Retina (tissue), 1 donor: ENCODE measurements at regions not wholly inside any gene's neighbourhood (a gene's known extent, or its start where the extent isn't known, plus 50 kb on each side); places are given as distances from the start of the nearest gene placed in this dataset.
A peak's percentile ranks its signal among the peaks of the same experiment; 100 is the strongest.

ENCODE experiments used
- DNase-seq: peaks from one replicate; pipeline ENCODE4 v3.0.0-alpha.2; 2016

- DNase-seq, result no peak
Measured at GRCh38 chr11:115912484-115912945, 408.3 kb upstream of the CADM1 start.

DNA sequence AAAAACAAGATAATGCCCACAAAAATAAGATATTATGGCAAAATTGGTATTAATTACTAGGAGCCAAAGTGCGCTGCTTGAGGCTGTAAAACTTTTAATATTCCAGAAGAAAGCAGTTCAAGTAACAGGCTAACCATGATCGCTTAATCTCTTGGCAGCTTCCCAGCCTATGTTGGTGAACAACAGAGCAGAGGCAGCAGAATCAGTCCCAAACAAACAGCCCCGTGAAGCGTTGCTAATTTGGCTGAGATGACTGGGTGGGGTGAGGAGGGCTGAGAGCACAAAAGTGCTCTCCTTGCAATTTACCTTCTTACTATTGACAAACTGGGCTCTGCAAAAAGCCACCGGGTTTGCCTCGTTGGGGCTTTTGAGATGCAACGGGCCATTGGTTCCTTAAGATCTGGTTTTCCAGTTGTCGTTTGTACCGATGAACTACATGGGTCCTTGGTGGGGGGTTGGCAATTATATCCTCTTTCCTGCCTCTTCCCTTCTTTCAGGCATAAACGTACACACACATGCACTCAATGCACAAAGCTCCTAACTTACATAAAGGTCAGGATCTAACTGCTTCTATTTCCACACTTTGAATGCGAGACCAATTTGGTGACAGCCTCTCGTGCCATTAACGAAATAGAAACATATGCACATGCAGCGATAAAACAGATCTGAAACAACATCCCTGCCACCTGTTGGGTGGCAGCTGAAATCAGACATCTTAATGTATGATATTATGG lies 407.6 kb upstream of the CADM1 start:
- peak; percentile 69 for DNase-seq

DNA sequence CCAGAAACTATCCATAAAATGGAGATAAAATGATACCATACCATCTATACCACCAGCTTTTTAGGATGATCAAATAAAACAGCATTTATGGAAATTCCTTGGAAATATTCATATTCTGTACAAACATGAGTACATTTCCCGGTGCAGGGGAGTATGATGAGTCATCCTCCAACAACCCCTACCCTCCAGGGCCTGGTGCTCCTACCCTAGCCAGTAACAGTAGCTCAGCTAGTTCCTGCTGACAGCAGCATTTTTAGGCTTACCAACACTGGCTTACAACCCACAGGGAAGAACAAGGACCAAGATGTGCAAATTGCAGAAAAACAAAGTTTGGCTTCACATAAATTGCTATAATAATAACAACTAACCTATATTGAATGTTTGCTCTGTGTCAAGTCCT lies 406.2 kb upstream of the CADM1 start:
- no peak for DNase-seq

DNA sequence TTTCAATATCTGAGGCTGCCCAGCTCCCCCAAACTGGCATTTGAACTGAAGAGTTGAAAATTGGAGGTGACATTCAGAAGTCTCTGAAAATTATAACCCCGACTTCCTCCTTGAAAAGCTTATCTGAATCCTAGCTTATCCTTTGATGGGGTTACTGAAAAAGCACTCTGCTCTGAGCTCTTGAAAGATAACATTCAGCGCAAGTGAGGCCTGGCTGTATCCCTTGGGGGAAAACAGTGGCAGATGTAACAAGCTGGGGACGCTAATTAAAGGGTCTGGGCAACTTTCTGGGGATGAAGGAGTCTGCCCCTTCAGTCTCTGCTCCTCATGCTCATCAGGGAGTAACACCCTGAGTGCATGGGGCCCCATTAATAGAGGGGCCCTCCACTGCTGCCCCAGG lies 402.0 kb upstream of the CADM1 start:
- DNase-seq, result no peak

- no peak for DNase-seq
Measured at GRCh38 chr11:115905341-115906000, 401.3 kb upstream of the CADM1 start.

DNA sequence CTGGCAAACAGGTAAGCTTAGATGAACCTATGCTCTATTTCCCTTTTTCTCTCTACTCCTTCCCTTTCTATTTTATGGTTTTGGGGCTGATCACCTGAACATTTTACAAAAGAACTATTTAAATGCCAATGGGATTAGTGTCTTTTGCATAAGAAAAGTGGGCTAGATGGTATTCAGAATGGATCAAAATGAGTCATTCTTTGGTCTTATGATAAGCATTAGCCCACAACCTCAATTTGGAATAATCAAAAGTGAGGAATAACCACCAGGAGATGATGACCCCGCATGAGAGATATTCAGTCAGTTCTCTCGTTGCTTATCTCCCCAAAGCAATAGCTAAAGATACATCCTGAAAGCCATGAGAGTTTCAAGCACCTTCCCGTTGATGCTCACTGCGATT lies 399.0 kb upstream of the CADM1 start:
- DNase-seq, result no peak

DNA sequence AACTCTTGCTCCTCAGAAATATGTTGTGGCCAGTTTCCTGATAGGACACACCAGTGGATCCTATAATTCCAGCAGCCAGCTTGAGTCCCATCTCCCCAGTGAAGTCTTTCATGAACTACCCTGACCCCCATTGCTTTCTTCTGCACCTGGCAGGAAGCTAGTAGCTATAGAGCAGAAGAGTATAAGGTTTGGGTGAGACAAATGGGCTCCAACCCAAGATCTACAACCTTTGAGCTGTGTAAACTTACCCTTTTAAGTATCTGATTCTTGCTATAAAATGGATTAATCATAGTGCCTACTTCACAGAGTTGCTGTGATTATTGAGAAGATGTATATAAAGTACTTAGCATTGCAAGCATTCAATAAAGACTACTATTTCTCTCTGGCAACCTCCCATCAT lies 396.9 kb upstream of the CADM1 start:
- no peak for DNase-seq

DNA sequence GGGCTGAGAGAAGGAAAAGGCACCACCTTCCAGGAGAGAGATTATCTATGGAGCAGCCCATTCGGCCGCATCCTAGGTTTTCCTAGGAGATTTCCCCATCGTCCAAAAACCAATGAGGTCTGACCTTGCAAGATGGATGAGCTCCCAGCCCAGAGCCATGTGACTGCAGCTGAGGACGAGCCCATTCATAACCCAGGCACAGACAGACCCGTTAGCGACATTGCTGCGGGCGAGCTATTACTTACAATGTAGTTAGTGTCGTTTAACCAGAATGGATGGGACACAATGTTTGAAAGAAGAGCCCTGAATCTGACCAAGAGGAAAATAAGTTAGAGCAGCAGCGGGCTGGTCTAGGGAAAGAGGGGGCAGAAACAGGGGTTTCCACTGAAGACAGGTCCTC lies 395.9 kb upstream of the CADM1 start:
- no peak for DNase-seq

DNA sequence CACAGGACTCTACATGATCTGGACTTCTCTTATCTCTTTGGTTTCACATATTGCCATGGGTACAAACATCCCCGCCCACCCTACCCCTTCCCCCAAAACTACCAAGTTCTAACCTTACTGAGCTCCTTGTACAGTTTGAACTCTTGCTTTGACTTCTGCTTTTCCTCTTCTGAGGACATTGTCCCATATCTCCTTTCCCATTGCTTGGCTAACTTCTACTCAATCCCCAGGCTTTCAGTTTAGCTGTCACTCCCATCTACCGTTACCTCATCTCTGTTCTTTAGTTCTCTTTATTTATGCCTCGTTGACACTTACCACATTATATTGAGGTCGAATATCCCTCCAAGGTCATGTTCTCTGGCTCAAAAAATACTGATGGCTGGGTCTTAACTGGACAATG lies 393.5 kb upstream of the CADM1 start:
- no peak for DNase-seq

- no peak for DNase-seq
Measured at GRCh38 chr11:115896084-115896483, 391.9 kb upstream of the CADM1 start.

DNA sequence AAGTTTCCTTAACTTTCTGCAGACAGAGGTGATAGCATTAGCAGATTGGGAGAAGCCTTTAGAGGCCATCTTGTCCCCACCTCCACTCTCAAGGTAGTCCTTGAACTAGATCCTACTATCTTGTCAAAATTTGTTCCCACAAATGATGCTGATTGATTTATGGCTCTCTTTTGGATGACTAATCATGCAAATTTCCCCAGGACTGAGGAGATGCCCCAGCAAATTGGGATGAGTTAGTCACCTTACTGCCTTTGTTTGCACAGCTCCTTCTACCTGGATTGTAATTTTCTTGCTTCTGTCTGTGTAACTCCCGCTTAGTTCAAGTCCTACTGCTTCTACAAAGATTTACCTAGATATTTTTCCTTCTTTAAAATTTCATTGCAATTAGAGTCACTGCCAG lies 391.4 kb upstream of the CADM1 start:
- DNase-seq, result no peak

DNA sequence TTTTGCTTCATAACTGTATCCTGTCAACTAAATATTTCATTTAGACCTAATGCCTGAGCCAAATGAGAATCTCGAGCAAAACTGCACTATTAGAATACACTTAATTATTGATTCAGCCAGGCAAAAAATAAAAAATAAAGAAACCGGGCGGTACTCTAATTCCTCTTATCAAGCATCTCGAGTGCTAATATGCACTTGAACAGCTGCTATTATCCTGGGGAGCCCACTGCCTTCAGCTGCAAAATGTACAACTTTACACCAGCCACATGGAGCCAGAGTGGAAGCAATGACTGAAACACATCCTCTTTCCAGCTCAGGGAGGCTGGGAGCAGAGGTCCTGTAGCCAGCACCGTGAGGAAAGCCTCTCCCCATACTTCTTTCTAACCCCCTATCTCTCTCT lies 390.0 kb upstream of the CADM1 start:
- DNase-seq, result no peak

- no peak for DNase-seq
Measured at GRCh38 chr11:115893461-115894099, 389.4 kb upstream of the CADM1 start.

DNA sequence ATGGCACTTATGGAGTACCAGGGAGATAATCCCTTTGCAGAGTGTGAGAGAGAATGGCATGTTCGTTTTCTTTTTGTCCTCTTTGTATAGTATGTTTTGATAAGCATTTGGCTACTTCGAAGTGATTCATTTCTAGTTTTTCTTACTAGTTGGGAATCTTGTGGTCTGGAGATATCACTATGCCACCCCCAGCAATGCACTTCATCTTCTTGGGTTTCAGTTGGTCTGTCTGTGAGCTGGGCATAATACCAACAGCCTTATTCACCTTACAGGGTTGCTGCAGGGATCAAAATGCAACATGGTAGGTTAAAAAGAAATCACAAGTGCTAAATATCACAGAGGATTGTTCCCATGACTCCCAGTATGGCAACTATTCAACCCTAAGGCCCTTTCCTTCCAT lies 387.8 kb upstream of the CADM1 start:
- no peak for DNase-seq

DNA sequence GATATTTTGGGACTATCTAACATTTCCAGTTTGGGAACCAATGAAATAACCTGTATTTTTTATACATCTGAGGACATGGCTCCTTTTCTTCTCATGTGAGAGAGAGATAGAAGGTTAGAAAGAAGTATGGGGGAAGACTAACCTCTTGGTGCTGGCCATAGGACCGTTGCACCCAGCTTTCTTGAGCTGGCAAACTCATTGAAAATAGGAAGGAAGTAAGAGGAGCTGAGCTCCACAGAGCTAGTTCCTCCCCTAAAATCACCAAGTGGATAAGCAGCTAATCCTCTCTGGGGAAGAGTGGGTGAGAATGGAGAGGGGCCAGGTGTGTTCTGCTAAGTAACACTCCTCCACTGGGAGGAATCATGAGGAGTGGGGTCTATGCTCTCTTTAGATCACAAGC lies 387.4 kb upstream of the CADM1 start:
- no peak for DNase-seq

- DNase-seq, result no peak
Measured at GRCh38 chr11:115890500-115890899, 386.3 kb upstream of the CADM1 start.

DNA sequence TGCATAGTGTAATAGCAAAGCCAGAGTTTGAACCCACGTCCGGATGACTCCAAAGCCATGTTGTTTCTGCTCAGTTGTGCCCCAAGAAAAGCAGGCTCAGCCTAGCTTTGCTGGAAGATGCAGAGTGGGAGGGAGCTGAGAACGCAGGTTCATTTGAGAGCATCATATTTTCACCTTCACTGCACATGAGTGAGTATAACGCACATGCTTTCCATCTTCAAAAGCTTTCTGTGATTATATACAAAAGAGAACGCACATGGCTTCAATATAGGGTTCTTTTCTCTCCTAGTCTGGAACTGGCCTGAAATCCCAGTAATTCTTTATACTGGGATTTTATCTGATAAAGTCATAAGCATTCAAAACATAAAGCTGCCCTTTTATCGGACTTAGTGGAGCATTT lies 385.5 kb upstream of the CADM1 start:
- DNase-seq, result peak; percentile 44

DNA sequence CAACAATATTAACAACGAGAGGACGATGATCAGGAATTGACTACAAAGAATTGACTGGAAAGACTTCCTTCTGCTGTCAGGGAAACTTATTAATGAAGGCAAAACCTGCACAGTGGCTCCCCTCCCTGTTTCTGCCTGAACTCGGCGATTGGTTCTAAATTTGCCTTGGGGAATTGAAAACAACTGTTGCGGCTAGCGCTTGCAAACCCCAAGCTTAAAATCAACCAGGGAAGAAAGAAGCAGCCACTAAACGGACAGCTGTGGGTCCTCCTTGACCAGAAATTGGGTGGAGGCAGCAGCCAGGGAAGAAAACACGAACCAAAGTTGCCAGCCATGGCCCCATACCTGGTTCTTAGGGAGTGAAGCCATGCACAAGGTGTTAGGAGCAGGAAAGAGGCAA lies 383.5 kb upstream of the CADM1 start:
- no peak for DNase-seq

- no peak for DNase-seq
Measured at GRCh38 chr11:115887316-115887715, 383.1 kb upstream of the CADM1 start.

DNA sequence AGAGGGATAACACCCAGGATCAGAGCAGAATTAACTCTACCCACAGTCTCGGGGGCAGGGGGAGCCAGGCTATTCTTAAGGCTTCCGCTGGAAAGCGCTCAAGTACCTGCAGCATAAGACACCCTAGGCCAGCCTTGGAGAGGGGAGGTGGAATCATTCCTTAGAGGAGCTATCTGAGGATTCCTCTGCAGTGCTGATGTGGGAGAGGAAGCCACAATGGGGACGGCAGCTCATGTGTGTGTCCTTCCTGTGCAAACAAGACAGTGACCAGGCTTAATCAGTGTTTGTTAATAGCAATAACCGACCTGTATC lies 382.2 kb upstream of the CADM1 start:
- peak; percentile 51 for DNase-seq

GRCh38 chr11:115885535-115886421 lies 381.6 kb upstream of the CADM1 start:
- DNase-seq, result peak; percentile 55

DNA sequence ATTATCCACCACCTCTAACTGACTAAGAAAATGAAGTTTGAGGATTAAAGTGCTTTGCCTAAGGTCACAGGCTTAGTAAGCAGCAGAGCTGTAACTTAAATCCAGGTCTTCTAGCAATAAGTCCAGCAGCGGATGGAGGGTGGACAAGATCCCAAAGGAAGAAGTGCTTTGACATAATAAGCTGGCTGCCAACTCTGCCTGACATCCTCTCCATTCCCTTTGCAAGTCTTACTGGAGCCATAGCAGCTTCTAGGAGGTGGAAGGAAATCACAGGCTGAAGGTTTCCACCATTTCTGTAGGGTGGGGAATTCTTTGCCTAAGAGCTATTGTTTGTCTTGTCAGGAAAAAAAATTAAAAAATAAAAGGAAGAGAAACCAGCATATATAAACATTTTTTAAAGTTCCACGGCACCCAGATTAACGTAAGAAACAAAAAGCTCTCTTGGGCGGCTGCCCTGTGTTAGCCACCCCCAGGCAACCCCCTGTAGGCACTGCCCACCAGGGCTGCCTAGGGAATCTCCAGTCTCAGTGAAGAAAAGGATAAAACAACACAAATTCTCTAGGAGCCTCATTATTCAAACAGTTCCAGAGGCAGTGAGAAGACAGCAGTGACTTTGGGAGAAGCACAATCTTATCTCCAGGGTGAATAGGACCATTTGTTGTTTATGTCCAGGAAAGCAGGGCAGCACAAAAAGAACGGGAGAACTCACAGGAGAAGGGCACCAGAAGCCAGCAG lies 380.8 kb upstream of the CADM1 start:
- DNase-seq, result peak; percentile 47

DNA sequence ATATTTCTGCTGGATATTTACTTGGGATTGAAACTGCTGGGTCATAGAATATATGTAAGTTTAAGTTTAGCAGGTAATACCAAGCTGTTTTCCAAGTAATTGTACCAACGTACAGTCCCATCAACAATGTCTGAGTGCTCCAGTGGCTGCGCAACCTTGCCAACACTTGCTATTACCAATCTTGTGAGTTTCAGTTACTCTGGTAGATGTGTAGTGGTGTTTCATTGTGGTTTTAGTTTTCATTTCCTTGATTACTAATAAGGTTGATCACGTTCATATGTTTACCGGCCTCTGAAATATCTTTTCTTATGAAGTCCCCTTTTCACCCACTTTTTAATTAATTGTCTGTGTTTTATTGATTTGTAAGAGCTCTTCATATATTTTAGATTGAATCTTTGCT lies 370.6 kb upstream of the CADM1 start:
- no peak for DNase-seq
